ENCODE measurements at regions not wholly inside any gene's neighbourhood (a gene's known extent, or its start where the extent isn't known, plus 50 kb on each side); places are given as distances from the start of the nearest gene placed in this dataset.

DNA sequence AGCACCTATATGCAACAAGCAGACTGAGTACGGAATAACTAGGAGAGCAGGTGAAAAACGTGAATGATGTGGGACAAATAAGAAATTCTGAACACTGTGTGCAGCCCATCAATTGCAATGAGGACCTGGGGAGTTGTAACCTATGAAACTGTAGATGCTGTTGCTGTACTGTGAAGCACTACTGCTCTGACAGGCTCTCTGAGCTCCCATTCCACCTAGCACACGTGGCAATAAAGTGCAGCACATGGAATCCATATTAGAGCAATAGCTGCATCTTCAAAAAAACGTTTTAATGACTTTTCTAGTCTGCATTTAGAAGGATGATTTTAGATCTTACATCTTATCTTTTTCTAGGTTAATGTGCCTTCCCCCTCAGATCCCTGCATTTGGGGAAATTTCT lies 748.7 kb upstream of the GOLIM4 start:
- TF ChIP-seq CTCF (IDR thresholded peaks at IDR 0.05; ENCODE audit: insufficient read depth, low read depth, low read length) (no peak), EZH2 (IDR thresholded peaks at IDR 0.05; ENCODE audit: insufficient read depth, low read length) (no peak)
